GM18868 (cell line): ENCODE measurements at regions not wholly inside any gene's neighbourhood (a gene's known extent, or its start where the extent isn't known, plus 50 kb on each side); places are given as distances from the start of the nearest gene placed in this dataset.
"Not testable (repeated sequence)": the region's sequence is repeated elsewhere in the genome, so short reads cannot be mapped to it uniquely, and the experiment has no call there.

Source experiments
- ATAC-seq: cut with Tn5 transposase; IDR thresholded peaks from one replicate; pipeline ENCODE4 v1.9.1; 2021; ENCODE audit warnings: mild to moderate bottlenecking, moderate library complexity; ENCODE audit not compliant: unreplicated experiment

- ATAC-seq, result not testable (repeated sequence)
Observed at GRCh38 chr6:170036367-170036766, 254.5 kb downstream of the DLL1 start.

GRCh38 chr6:170035901-170036304 is 255.0 kb downstream of the DLL1 start:
- no peak for ATAC-seq

GRCh38 chr6:170035044-170035443 is 255.8 kb downstream of the DLL1 start:
- ATAC-seq, result no peak

GRCh38 chr6:170034294-170034693 is 256.6 kb downstream of the DLL1 start:
- no peak for ATAC-seq

- no peak for ATAC-seq
Observed at GRCh38 chr6:170033666-170034065, 257.2 kb downstream of the DLL1 start.

- no peak for ATAC-seq
Observed at GRCh38 chr6:170032706-170033309, 258.1 kb downstream of the DLL1 start.

GRCh38 chr6:170032197-170032596 is 258.7 kb downstream of the DLL1 start:
- no peak for ATAC-seq

GRCh38 chr6:170031684-170032121 is 259.2 kb downstream of the DLL1 start:
- no peak for ATAC-seq

- no peak for ATAC-seq
Observed at GRCh38 chr6:170030821-170031471, 259.9 kb downstream of the DLL1 start.

- ATAC-seq, result no peak
Observed at GRCh38 chr6:170030284-170030815, 260.5 kb downstream of the DLL1 start.

- ATAC-seq, result no peak
Observed at GRCh38 chr6:170029416-170030283, 261.2 kb downstream of the DLL1 start.

GRCh38 chr6:170028629-170029345 is 262.1 kb downstream of the DLL1 start:
- no peak for ATAC-seq

- no peak for ATAC-seq
Observed at GRCh38 chr6:170027647-170028043, 263.2 kb downstream of the DLL1 start.

GRCh38 chr6:170026751-170027646 is 263.9 kb downstream of the DLL1 start:
- ATAC-seq, result no peak

GRCh38 chr6:170025935-170026750 is 264.7 kb downstream of the DLL1 start:
- ATAC-seq, result no peak

- ATAC-seq, result no peak
Observed at GRCh38 chr6:170025341-170025911, 265.5 kb downstream of the DLL1 start.

- no peak for ATAC-seq
Observed at GRCh38 chr6:170024940-170025339, 265.9 kb downstream of the DLL1 start.

- ATAC-seq, result peak; percentile 85
Observed at GRCh38 chr6:170023620-170024521, 267.0 kb downstream of the DLL1 start.
